ENCODE measurements at regions not wholly inside any gene's neighbourhood (a gene's known extent, or its start where the extent isn't known, plus 50 kb on each side); places are given as distances from the start of the nearest gene placed in this dataset.

- no peaks in the 10 kb centered on the region for H3K9me3 ChIP-seq (ENCODE audit: control insufficient read depth, low read depth, low read length)
- no peaks in the 10 kb centered on the region for H3K36me3 ChIP-seq (ENCODE audit: control insufficient read depth, low read depth, low read length)
- no peaks in the 10 kb centered on the region for H3K27me3 ChIP-seq (ENCODE audit: control insufficient read depth, insufficient read depth, low read length)
- no peak overlapping the region for H3K4me3 ChIP-seq (ENCODE audit: low read length)
- no peaks in the 10 kb centered on the region for H3K4me1 ChIP-seq (ENCODE audit: control insufficient read depth, low read depth, low read length)
- H3K27ac ChIP-seq (ENCODE audit: low read length), result no peak overlapping the region
- no peak overlapping the region for H3K9ac ChIP-seq (ENCODE audit: low read length)
Measured at GRCh38 chr6:170114187-170114945, 176.5 kb downstream of the DLL1 start.

- no peaks in the 10 kb centered on the region for H3K27me3 ChIP-seq (ENCODE audit: control insufficient read depth, insufficient read depth, low read length)
- H3K4me1 ChIP-seq (ENCODE audit: control insufficient read depth, low read depth, low read length), result no peaks in the 10 kb centered on the region
- H3K9me3 ChIP-seq (ENCODE audit: control insufficient read depth, low read depth, low read length), result no peaks in the 10 kb centered on the region
- no peaks in the 10 kb centered on the region for H3K36me3 ChIP-seq (ENCODE audit: control insufficient read depth, low read depth, low read length)
- no peak overlapping the region for H3K9ac ChIP-seq (ENCODE audit: low read length)
- no peak overlapping the region for H3K4me3 ChIP-seq (ENCODE audit: low read length)
- H3K27ac ChIP-seq (ENCODE audit: low read length), result no peak overlapping the region
Measured at GRCh38 chr6:170113141-170113540, 177.7 kb downstream of the DLL1 start.

GRCh38 chr6:170112583-170112860, 178.4 kb downstream of the DLL1 start:
- Histone ChIP-seq H3K36me3 (ENCODE audit: control insufficient read depth, low read depth, low read length) (no peaks in the 10 kb centered on the region), H3K9ac (ENCODE audit: low read length) (no peak overlapping the region), H3K9me3 (ENCODE audit: control insufficient read depth, low read depth, low read length) (no peaks in the 10 kb centered on the region), H3K4me1 (ENCODE audit: control insufficient read depth, low read depth, low read length) (no peaks in the 10 kb centered on the region), H3K27ac (ENCODE audit: low read length) (no peak overlapping the region), H3K4me3 (ENCODE audit: low read length) (no peak overlapping the region), H3K27me3 (ENCODE audit: control insufficient read depth, insufficient read depth, low read length) (no peaks in the 10 kb centered on the region)

GRCh38 chr6:170111816-170112582, 178.9 kb downstream of the DLL1 start:
- no peak overlapping the region for H3K27ac ChIP-seq (ENCODE audit: low read length)
- no peaks in the 10 kb centered on the region for H3K9me3 ChIP-seq (ENCODE audit: control insufficient read depth, low read depth, low read length)
- no peaks in the 10 kb centered on the region for H3K36me3 ChIP-seq (ENCODE audit: control insufficient read depth, low read depth, low read length)
- no peak overlapping the region for H3K9ac ChIP-seq (ENCODE audit: low read length)
- H3K4me3 ChIP-seq (ENCODE audit: low read length), result no peak overlapping the region
- no peaks in the 10 kb centered on the region for H3K4me1 ChIP-seq (ENCODE audit: control insufficient read depth, low read depth, low read length)
- H3K27me3 ChIP-seq (ENCODE audit: control insufficient read depth, insufficient read depth, low read length), result no peaks in the 10 kb centered on the region

GRCh38 chr6:170111141-170111664, 179.7 kb downstream of the DLL1 start:
- Histone ChIP-seq H3K9ac (ENCODE audit: low read length) (no peak overlapping the region), H3K27me3 (ENCODE audit: control insufficient read depth, insufficient read depth, low read length) (no peaks in the 10 kb centered on the region), H3K4me1 (ENCODE audit: control insufficient read depth, low read depth, low read length) (no peaks in the 10 kb centered on the region), H3K9me3 (ENCODE audit: control insufficient read depth, low read depth, low read length) (no peaks in the 10 kb centered on the region), H3K36me3 (ENCODE audit: control insufficient read depth, low read depth, low read length) (no peaks in the 10 kb centered on the region), H3K27ac (ENCODE audit: low read length) (no peak overlapping the region), H3K4me3 (ENCODE audit: low read length) (no peak overlapping the region)

GRCh38 chr6:170110201-170111140, 180.4 kb downstream of the DLL1 start:
- Histone ChIP-seq H3K4me3 (ENCODE audit: low read length) (no peak overlapping the region), H3K9ac (ENCODE audit: low read length) (no peak overlapping the region), H3K27me3 (ENCODE audit: control insufficient read depth, insufficient read depth, low read length) (no peaks in the 10 kb centered on the region), H3K4me1 (ENCODE audit: control insufficient read depth, low read depth, low read length) (no peaks in the 10 kb centered on the region), H3K9me3 (ENCODE audit: control insufficient read depth, low read depth, low read length) (no peaks in the 10 kb centered on the region), H3K36me3 (ENCODE audit: control insufficient read depth, low read depth, low read length) (no peaks in the 10 kb centered on the region), H3K27ac (ENCODE audit: low read length) (no peak overlapping the region)

GRCh38 chr6:170108890-170109587, 181.8 kb downstream of the DLL1 start:
- H3K9me3 ChIP-seq (ENCODE audit: control insufficient read depth, low read depth, low read length), result no peaks in the 10 kb centered on the region
- H3K4me1 ChIP-seq (ENCODE audit: control insufficient read depth, low read depth, low read length), result no peaks in the 10 kb centered on the region
- no peak overlapping the region for H3K4me3 ChIP-seq (ENCODE audit: low read length)
- no peaks in the 10 kb centered on the region for H3K27me3 ChIP-seq (ENCODE audit: control insufficient read depth, insufficient read depth, low read length)
- no peak overlapping the region for H3K27ac ChIP-seq (ENCODE audit: low read length)
- no peak overlapping the region for H3K9ac ChIP-seq (ENCODE audit: low read length)
- no peaks in the 10 kb centered on the region for H3K36me3 ChIP-seq (ENCODE audit: control insufficient read depth, low read depth, low read length)

- no peaks in the 10 kb centered on the region for H3K4me1 ChIP-seq (ENCODE audit: control insufficient read depth, low read depth, low read length)
- H3K27me3 ChIP-seq (ENCODE audit: control insufficient read depth, insufficient read depth, low read length), result no peaks in the 10 kb centered on the region
- no peaks in the 10 kb centered on the region for H3K9me3 ChIP-seq (ENCODE audit: control insufficient read depth, low read depth, low read length)
- H3K9ac ChIP-seq (ENCODE audit: low read length), result no peak overlapping the region
- no peak overlapping the region for H3K4me3 ChIP-seq (ENCODE audit: low read length)
- H3K27ac ChIP-seq (ENCODE audit: low read length), result no peak overlapping the region
- no peaks in the 10 kb centered on the region for H3K36me3 ChIP-seq (ENCODE audit: control insufficient read depth, low read depth, low read length)
Measured at GRCh38 chr6:170108456-170108855, 182.4 kb downstream of the DLL1 start.

GRCh38 chr6:170107606-170108222, 183.2 kb downstream of the DLL1 start:
- Histone ChIP-seq H3K27me3 (ENCODE audit: control insufficient read depth, insufficient read depth, low read length) (no peaks in the 10 kb centered on the region), H3K4me3 (ENCODE audit: low read length) (no peak overlapping the region), H3K4me1 (ENCODE audit: control insufficient read depth, low read depth, low read length) (no peaks in the 10 kb centered on the region), H3K36me3 (ENCODE audit: control insufficient read depth, low read depth, low read length) (no peaks in the 10 kb centered on the region), H3K9me3 (ENCODE audit: control insufficient read depth, low read depth, low read length) (no peaks in the 10 kb centered on the region), H3K9ac (ENCODE audit: low read length) (no peak overlapping the region), H3K27ac (ENCODE audit: low read length) (no peak overlapping the region)

- no peak overlapping the region for H3K27ac ChIP-seq (ENCODE audit: low read length)
- H3K9me3 ChIP-seq (ENCODE audit: control insufficient read depth, low read depth, low read length), result no peaks in the 10 kb centered on the region
- H3K4me3 ChIP-seq (ENCODE audit: low read length), result no peak overlapping the region
- H3K9ac ChIP-seq (ENCODE audit: low read length), result no peak overlapping the region
- H3K4me1 ChIP-seq (ENCODE audit: control insufficient read depth, low read depth, low read length), result no peaks in the 10 kb centered on the region
- H3K27me3 ChIP-seq (ENCODE audit: control insufficient read depth, insufficient read depth, low read length), result no peaks in the 10 kb centered on the region
- H3K36me3 ChIP-seq (ENCODE audit: control insufficient read depth, low read depth, low read length), result no peaks in the 10 kb centered on the region
Measured at GRCh38 chr6:170106906-170107525, 183.9 kb downstream of the DLL1 start.
